ENCODE measurements at regions not wholly inside any gene's neighbourhood (a gene's known extent, or its start where the extent isn't known, plus 50 kb on each side); places are given as distances from the start of the nearest gene placed in this dataset.
"Not testable (repeated sequence)": the region's sequence is repeated elsewhere in the genome, so short reads cannot be mapped to it uniquely, and the experiment has no call there.

DNA sequence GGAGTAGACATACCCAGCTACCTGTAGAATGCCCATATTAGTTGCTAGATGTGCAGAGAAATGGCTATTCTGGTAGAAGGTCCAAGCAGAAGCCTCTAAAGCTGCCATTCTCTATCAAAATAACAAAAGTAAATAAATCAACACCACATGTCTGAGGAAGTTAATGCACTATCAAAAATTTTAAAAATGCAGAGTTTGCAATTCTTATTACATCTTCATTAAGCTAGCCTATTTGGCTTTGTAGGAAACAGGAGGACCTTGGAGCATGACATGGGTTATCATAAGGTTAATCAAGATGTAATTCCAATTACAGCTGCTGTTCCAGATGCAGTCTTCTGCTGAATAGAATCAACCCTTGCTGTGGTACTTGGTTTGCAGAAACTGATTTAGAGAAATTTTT is 188.4 kb downstream of the TBX18 start:
- no peak for DNase-seq
- intact Hi-C loops (cut with DNase I): no loop called here
- Histone ChIP-seq H3K27ac (ENCODE audit: low read length) (no peak overlapping the region), H3K27me3 (ENCODE audit: control insufficient read depth, insufficient read depth) (no peaks in the 10 kb centered on the region), H3K9me3 (ENCODE audit: control insufficient read depth, low read length) (no peaks in the 10 kb centered on the region), H3K4me1 (ENCODE audit: control insufficient read depth, insufficient read depth, low read length) (no peaks in the 10 kb centered on the region), H3K4me3 (ENCODE audit: low read length) (no peak overlapping the region)
- no peak for ATAC-seq

DNA sequence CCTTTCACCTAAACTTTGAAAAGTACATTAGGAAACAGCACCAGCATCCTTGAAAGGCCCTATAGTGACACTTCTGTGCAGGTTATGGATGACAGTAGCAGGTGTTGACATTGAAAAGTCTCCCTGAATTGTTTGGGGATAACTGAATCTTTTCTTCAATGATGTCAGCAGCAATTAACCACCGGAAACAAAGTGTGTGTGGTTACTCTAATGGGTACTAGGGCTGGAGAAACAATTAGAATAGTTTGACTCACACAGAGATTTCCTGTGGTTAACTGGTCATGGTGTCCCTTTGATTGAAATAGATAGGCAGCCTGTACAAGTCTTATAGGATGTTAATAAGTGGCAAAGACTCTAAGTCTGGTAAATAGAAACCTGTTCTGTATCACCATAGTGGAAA is 189.1 kb downstream of the TBX18 start:
- Histone ChIP-seq H3K27ac (ENCODE audit: low read length) (no peak overlapping the region), H3K4me3 (ENCODE audit: low read length) (no peak overlapping the region), H3K4me1 (ENCODE audit: control insufficient read depth, insufficient read depth, low read length) (no peaks in the 10 kb centered on the region), H3K9me3 (ENCODE audit: control insufficient read depth, low read length) (peaks cover 2% of the 10 kb centered on the region), H3K27me3 (ENCODE audit: control insufficient read depth, insufficient read depth) (no peaks in the 10 kb centered on the region)
- DNase-seq (no peak), ATAC-seq (no peak)
- intact Hi-C loops (cut with DNase I): no loop called here
- WGBS: 44% methylated on average over 1 of the region's 1 CpG

DNA sequence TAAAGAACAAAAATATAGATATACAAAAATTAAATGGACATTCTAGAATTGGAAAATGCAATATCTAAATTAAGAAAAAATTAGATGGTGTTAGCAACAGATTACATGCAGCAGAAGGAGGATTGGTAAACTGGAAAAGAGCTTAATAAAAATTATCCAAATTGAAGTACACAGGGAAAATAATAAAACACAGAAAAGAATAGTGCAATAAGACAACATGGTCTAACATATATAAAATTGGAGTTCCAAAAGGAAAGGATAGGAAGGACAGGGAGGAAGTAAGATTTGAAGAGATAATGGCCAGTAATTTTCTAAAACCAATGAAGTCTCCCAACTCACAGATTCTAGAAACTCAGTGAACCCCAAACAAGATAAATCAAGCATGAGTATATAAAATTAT is 194.5 kb downstream of the TBX18 start:
- H3K4me3 ChIP-seq (ENCODE audit: low read length): no peak overlapping the region
- H3K4me1 ChIP-seq (ENCODE audit: control insufficient read depth, insufficient read depth, low read length): no peaks in the 10 kb centered on the region
- no peaks in the 10 kb centered on the region for H3K27me3 ChIP-seq (ENCODE audit: control insufficient read depth, insufficient read depth)
- peaks cover 2% of the 10 kb centered on the region for H3K9me3 ChIP-seq (ENCODE audit: control insufficient read depth, low read length)
- DNase-seq (no peak), ATAC-seq (no peak)
- intact Hi-C loops (cut with DNase I): no loop called here
- H3K27ac ChIP-seq (ENCODE audit: low read length): no peak overlapping the region

DNA sequence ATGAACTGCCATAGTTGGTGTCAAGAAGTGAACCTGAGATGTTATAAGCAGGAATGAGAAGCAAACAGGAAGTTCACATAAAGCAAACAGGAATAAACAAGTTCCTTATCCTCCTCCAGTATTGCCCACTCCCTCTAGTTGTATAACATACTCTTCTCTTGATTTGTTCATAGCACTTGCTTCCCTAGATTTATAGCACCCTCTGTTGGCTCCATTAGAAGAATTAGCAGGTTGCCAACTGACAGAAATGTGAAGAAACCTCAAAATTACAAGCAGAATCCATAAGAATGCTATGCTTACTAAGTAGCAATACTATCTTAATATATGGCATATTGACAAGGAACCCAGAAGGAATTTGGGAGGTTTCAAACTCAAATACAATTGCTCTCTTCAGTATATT is 195.4 kb downstream of the TBX18 start:
- H3K27me3 ChIP-seq (ENCODE audit: control insufficient read depth, insufficient read depth): no peaks in the 10 kb centered on the region
- peaks cover 2% of the 10 kb centered on the region for H3K9me3 ChIP-seq (ENCODE audit: control insufficient read depth, low read length)
- intact Hi-C loops (cut with DNase I): no loop called here
- ATAC-seq (no peak), DNase-seq (no peak)
- H3K27ac ChIP-seq (ENCODE audit: low read length): no peak overlapping the region
- H3K4me3 ChIP-seq (ENCODE audit: low read length): no peak overlapping the region
- no peaks in the 10 kb centered on the region for H3K4me1 ChIP-seq (ENCODE audit: control insufficient read depth, insufficient read depth, low read length)

DNA sequence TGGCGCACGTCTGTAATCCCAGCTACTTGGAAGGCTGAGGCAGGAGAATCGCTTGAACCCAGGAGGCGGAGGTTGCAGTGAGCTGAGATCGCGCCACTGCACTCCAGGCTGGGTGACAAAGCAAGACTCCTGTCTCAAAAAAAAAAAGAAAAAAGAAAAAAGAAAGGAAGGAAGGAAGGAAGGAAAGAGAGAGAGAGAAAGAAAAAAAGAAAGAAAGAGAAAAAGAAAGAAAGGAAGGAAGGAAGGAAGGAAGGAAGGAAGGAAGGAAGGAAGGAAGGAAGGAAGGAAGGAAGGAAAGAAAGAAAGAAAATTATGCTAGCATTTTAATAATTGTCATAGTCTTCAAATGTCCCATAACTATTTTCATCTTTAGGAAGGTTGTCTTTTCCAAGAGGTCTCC is 198.7 kb downstream of the TBX18 start:
- 94% methylated on average over 6 of the region's 6 CpGs for WGBS
- ATAC-seq; H3K4me1 ChIP-seq (ENCODE audit: control insufficient read depth, insufficient read depth, low read length); H3K27ac ChIP-seq (ENCODE audit: low read length); H3K4me3 ChIP-seq (ENCODE audit: low read length); H3K27me3 ChIP-seq (ENCODE audit: control insufficient read depth, insufficient read depth); DNase-seq; H3K9me3 ChIP-seq (ENCODE audit: control insufficient read depth, low read length); intact Hi-C loops (cut with DNase I): not testable (repeated sequence)

DNA sequence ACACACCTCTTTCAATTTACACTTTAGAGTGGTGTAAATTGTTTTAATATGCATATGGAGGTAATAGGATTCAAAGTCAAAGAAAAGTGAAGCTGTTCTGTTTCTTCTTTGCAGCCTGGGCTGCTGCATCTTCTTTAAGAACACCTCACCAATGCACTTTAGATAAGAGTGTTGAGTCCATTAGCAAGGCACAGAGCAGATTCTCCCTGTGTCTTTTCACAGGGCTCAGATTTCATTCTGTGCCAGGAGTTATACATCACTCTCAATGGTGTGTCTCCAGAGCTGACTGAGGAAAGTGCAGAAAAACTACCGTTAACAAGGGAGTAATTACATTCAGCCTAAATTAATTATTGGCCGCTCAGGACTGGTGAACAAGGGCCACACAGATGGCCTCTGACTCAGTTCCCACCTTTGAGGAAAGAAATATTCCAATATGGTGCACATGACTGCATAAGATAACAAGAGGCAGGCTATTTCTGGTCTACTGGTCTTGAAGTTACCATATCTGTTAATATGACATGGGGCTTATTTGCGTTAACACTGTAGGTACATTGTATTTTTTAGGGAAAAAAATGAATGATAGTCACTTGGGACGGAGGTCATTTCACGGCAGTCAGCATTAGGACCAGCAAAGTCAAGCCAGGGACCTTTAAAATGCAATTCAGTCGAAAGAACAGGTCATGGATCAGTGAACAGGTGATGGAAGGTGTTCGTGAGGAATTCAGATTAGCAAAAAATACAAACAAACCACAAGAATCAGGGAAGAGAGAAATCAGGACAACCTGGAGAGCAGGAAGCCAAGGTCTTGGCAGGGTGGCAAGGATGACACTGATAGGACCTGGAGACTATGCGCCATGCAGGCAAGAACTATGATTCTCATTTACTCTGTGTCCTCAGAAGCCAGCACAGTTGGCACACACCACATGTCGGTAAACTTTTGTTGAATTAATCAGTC is 203.7 kb downstream of the TBX18 start:
- ATAC-seq (no peak), DNase-seq (no peak)
- Histone ChIP-seq H3K9me3 (ENCODE audit: control insufficient read depth, low read length) (no peaks in the 10 kb centered on the region), H3K27me3 (ENCODE audit: control insufficient read depth, insufficient read depth) (no peaks in the 10 kb centered on the region), H3K4me1 (ENCODE audit: control insufficient read depth, insufficient read depth, low read length) (no peaks in the 10 kb centered on the region), H3K27ac (ENCODE audit: low read length) (no peak overlapping the region), H3K4me3 (ENCODE audit: low read length) (no peak overlapping the region)
- intact Hi-C loops (cut with DNase I): no loop called here
- WGBS: 78% methylated on average over 9 of the region's 9 CpGs

DNA sequence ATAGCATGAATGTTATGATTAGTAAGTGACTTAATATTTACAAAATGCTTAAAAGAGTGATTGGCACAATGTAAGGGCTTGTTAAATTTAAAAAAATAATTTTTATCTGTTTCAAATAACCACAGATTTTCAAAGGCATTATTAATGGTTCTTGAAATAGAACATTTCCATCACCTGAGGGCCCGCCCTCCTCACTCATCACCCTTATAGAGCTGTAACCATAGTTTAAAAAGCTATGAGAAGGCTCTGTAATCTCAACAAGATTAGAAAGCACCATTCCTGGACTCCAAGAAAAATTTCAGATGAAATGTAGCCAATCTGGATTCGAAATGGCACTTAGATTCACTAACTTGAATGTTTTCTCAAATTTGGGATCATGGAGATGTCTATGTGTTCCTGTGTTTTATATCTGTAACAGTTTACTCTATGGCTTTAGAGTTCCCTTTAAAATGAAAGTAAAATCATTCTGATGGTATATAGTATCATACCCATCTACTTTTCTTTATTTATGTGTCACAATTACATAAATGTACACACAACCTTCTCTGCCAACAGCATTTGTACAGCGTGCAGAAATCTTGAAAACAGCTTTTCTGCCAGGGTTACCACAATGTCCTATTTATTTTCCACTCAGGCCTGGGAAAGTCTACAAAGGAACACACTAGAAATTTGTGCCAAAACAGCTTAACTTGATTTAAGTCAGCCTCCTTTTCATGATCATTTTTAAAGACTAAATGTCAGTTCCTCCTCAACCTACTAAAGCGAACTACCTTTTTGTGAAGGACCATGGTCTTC is 207.7 kb downstream of the TBX18 start:
- Histone ChIP-seq H3K27ac (ENCODE audit: low read length) (no peak overlapping the region), H3K9me3 (ENCODE audit: control insufficient read depth, low read length) (no peaks in the 10 kb centered on the region), H3K27me3 (ENCODE audit: control insufficient read depth, insufficient read depth) (no peaks in the 10 kb centered on the region), H3K4me1 (ENCODE audit: control insufficient read depth, insufficient read depth, low read length) (no peaks in the 10 kb centered on the region), H3K4me3 (ENCODE audit: low read length) (no peak overlapping the region)
- intact Hi-C loops (cut with DNase I): no loop called here
- 53% methylated on average over 4 of the region's 4 CpGs for WGBS
- ATAC-seq (peak in 1 of 2 donors; percentile 62), DNase-seq (peak in 1 of 3 donors; percentile 52)

DNA sequence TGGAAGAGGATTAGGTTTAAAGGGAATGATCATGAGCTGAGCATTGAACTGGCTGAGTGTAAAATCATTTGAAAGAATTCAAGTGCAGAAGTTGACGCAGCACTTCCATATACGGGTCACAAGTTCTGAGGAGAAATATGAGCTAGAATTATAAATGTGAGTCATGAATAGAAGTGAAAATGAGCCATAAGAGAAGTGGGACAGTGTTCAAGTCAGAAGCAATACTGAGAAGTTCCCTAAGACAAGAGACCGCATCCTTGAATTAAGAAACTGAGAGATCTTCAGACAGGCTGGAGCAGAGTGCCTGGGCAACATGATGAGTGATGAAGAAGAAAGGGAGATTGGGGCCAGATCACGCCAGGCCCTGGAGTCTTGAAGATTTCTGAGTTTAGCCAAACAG is 209.7 kb downstream of the TBX18 start:
- ATAC-seq (no peak), DNase-seq (no peak)
- WGBS: 87% methylated on average over 4 of the region's 4 CpGs
- intact Hi-C loops (cut with DNase I): no loop called here
- Histone ChIP-seq H3K9me3 (ENCODE audit: control insufficient read depth, low read length) (no peaks in the 10 kb centered on the region), H3K27ac (ENCODE audit: low read length) (no peak overlapping the region), H3K4me3 (ENCODE audit: low read length) (no peak overlapping the region), H3K4me1 (ENCODE audit: control insufficient read depth, insufficient read depth, low read length) (no peaks in the 10 kb centered on the region), H3K27me3 (ENCODE audit: control insufficient read depth, insufficient read depth) (no peaks in the 10 kb centered on the region)

DNA sequence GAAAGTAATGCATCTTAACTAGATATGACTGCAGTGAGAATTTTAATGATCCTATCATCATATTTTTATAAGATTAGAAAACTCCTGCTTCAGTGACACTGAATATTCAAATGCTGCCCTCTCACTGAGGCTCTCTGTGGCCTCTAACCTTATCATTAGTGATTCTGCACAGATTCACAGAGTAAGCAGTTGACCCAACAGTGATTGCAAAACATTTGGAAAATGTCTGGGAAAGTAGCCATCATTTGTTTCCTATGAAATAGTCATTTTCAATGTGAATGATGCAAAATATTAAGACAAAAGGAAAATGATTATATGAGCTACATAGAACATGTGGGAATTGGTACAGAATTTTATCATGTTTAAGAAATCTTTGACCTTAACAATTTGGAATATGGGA is 210.3 kb downstream of the TBX18 start:
- peak; percentile 51 to 74 for ATAC-seq
- intact Hi-C loops (cut with DNase I): no loop called here

DNA sequence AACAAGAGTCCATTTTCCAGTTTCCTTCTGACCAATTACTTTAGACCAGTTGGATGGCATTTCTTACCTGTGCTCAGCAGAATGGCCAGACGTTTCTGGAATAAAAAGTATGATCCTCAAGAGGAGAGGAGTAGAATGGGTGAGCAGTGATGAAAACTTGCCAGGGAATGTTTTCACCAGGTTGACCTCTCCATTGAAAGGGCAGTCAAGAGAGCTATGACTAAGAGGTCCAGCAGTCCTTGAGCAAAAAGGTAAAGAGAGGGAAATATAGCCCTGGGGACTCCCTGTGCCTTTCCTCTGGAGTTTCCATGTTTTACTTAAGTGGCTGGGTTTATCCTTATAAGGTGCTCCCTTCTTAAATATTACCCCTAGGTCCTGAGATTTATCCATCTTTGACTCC is 210.9 kb downstream of the TBX18 start:
- WGBS: 43% methylated on average over 1 of the region's 1 CpG
- ATAC-seq (no peak), DNase-seq (no peak)
- no peaks in the 10 kb centered on the region for H3K9me3 ChIP-seq (ENCODE audit: control insufficient read depth, low read length)
- no peaks in the 10 kb centered on the region for H3K27me3 ChIP-seq (ENCODE audit: control insufficient read depth, insufficient read depth)
- H3K4me1 ChIP-seq (ENCODE audit: control insufficient read depth, insufficient read depth, low read length): no peaks in the 10 kb centered on the region
- H3K4me3 ChIP-seq (ENCODE audit: low read length): no peak overlapping the region
- intact Hi-C loops (cut with DNase I): no loop called here
- H3K27ac ChIP-seq (ENCODE audit: low read length): no peak overlapping the region

More for the DNA sequence above, 210.3 kb downstream of the TBX18 start:
- H3K27ac ChIP-seq (ENCODE audit: low read length): no peak overlapping the region
- no peak overlapping the region for H3K4me3 ChIP-seq (ENCODE audit: low read length)
- DNase-seq: no peak
- no peaks in the 10 kb centered on the region for H3K27me3 ChIP-seq (ENCODE audit: control insufficient read depth, insufficient read depth)
- no peaks in the 10 kb centered on the region for H3K4me1 ChIP-seq (ENCODE audit: control insufficient read depth, insufficient read depth, low read length)
- H3K9me3 ChIP-seq (ENCODE audit: control insufficient read depth, low read length): no peaks in the 10 kb centered on the region

DNA sequence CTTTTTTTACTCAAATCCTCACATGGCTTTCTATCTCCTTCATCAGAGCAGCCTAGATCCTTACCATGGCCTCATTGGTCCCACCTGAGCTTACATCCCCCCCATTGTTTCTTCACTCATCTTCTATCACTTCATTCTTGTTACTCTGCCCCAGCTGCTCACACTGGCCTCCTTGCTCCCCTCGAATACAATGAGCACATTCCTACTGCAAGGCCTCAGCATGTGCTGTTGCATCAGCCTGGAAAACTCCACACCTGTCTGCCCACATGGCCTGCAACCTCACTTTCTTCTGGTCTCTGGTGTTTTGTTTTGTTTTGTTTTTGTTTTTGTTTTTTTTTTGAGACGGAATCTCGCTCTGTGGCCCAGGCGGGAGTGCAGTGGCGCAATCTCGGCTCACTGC is 212.6 kb downstream of the TBX18 start:
- intact Hi-C loops (cut with DNase I): no loop called here
- WGBS: 80% methylated on average over 3 of the region's 6 CpGs
- Histone ChIP-seq H3K27me3 (ENCODE audit: control insufficient read depth, insufficient read depth) (no peaks in the 10 kb centered on the region), H3K4me3 (ENCODE audit: low read length) (no peak overlapping the region), H3K4me1 (ENCODE audit: control insufficient read depth, insufficient read depth, low read length) (no peaks in the 10 kb centered on the region), H3K9me3 (ENCODE audit: control insufficient read depth, low read length) (no peaks in the 10 kb centered on the region), H3K27ac (ENCODE audit: low read length) (no peak overlapping the region)
- DNase-seq (no peak), ATAC-seq (no peak)
